Heart left ventricle (tissue), 13 donors: ENCODE measurements at regions not wholly inside any gene's neighbourhood (a gene's known extent, or its start where the extent isn't known, plus 50 kb on each side); places are given as distances from the start of the nearest gene placed in this dataset.

Experiments used
- POLR2A ChIP-seq, 2 donors: fragments of 450-650 bp; IDR thresholded peaks; one replicate each; pipeline ENCODE4 v1.6.1; 2017; ENCODE audit warnings: antibody characterized with exemption in 2 of 2, mild to moderate bottlenecking in 2 of 2, moderate library complexity in 2 of 2
- TF ChIP-seq, protein P1 (sequence below), 12 donors: fragments of 200-600 bp; sonication (generic) in 4 of 12; IDR thresholded peaks; one replicate each; pipeline versions ENCODE4 v1.5.0 to v1.8.0; 2018 to 2022; ENCODE audit warnings: antibody characterized with exemption in 12 of 12, mild to moderate bottlenecking in 5 of 12
- donor health status: ischemic (EF 13 %, LVEDD 7.1; RV severe dilation, severe dysfunction).
- donor health status: DM: no; HTN: yes; CAD: no.
- donor health status: DM: no; HTN: no; CAD: no.
- donor health status: ischemic (EF 25% LVEDD 6.9; RV normal size, moderate dysfunction).
- donor health status: ischemic (EF 25% LVEDD 5.7; RV mildly dilated, moderate dysfunction).
- donor health status: ischemic (EF 35%, LVEDD 5.7; RV mildly dilated, moderate dysfunction).
- donor health status: nonischemic (EF 11% LVEDD 7.7; RV severe dilation, severe dysfunction).
- donor health status: DM: yes; HTN: yes; CAD: no.
- donor health status: PGD.
- donor health status: ischemic (EF 29% LVEDD 5.4; RV normal size, mild dysfunction).
- donor health status: nonischemic (EF 23%, LVEDD 6.1; RV moderate dilation, normal function).

DNA sequence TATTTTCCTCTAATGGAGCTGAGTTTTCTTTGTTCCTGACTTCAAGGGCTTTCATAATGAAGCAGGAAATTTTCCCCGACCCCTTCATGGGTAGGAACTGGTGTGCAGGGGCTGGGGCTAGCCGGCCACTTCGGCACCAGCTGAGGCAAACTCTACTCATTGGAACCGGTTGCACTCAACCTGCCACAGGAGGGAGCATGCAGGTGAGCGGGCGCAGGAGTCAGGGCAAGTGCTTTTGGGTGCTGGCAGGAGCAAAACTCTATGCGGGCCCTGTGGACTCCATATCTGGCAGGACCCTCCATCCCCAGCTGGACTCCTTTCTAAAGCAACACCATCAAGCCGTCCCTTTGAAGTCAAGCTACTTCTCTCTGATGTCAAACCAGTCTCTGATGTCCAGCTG lies 244.2 kb downstream of the EPM2A start:
- TF ChIP-seq, protein P1, sequence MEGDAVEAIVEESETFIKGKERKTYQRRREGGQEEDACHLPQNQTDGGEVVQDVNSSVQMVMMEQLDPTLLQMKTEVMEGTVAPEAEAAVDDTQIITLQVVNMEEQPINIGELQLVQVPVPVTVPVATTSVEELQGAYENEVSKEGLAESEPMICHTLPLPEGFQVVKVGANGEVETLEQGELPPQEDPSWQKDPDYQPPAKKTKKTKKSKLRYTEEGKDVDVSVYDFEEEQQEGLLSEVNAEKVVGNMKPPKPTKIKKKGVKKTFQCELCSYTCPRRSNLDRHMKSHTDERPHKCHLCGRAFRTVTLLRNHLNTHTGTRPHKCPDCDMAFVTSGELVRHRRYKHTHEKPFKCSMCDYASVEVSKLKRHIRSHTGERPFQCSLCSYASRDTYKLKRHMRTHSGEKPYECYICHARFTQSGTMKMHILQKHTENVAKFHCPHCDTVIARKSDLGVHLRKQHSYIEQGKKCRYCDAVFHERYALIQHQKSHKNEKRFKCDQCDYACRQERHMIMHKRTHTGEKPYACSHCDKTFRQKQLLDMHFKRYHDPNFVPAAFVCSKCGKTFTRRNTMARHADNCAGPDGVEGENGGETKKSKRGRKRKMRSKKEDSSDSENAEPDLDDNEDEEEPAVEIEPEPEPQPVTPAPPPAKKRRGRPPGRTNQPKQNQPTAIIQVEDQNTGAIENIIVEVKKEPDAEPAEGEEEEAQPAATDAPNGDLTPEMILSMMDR (IDR thresholded peaks at IDR 0.05), result no peak
- TF ChIP-seq POLR2A (IDR thresholded peaks at IDR 0.05), result no peak
